PC-9 (cell line): ENCODE measurements at regions not wholly inside any gene's neighbourhood (a gene's known extent, or its start where the extent isn't known, plus 50 kb on each side); places are given as distances from the start of the nearest gene placed in this dataset.

Source experiments
- CTCF ChIP-seq: fragments of 200-600 bp; sonication (generic); conservative IDR thresholded peaks from 2 replicates; pipeline ENCODE4 v1.6.1; 2017; ENCODE audit warnings: mixed run types, antibody characterized with exemption, mild to moderate bottlenecking, moderate library complexity
- EZH2 ChIP-seq: fragments of 200-600 bp; sonication (generic); IDR thresholded peaks from 2 replicates; pipeline ENCODE4 v1.8.0; 2017; ENCODE audit warnings: antibody characterized with exemption, low read depth

- no peak for TF ChIP-seq CTCF
- no peak for TF ChIP-seq EZH2
These were observed 156.8 kb upstream of the STK17B start for GRCh38 chr2:196328088-196328680.
